ENCODE measurements at regions not wholly inside any gene's neighbourhood (a gene's known extent, or its start where the extent isn't known, plus 50 kb on each side); places are given as distances from the start of the nearest gene placed in this dataset.

DNA sequence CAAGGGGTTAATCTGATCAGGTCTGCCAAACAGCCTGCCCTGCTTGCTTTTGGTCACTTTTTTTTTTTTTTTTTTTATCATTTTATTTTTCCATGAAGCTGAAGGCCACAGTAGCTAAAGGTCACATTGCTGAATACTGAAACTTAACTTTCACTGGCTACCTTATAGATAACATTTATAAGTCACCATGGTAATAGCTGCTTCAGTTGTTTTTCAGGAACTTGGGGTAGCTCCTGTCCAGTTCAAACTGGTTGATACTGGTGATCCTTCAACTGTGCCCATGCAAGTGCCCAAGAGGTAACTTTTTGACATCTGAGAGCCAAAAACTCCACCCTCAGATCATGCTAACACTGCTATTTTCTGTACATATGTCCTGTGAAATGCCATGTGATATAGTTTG is 68.3 kb upstream of the RGS7BP start:
- no peaks in the 10 kb centered on the region for H3K36me3 ChIP-seq (ENCODE audit: control insufficient read depth, insufficient read depth, low read length)
- H3K9me3 ChIP-seq (ENCODE audit: control insufficient read depth, insufficient read depth, low read length): no peaks in the 10 kb centered on the region
- no peaks in the 10 kb centered on the region for H3K27me3 ChIP-seq (ENCODE audit: control insufficient read depth, insufficient read depth, low read length)
- no peak overlapping the region for H3K4me3 ChIP-seq (ENCODE audit: low read depth, low read length)
- H3K4me1 ChIP-seq (ENCODE audit: control insufficient read depth, insufficient read depth, low read length): no peaks in the 10 kb centered on the region
- no peak overlapping the region for H3K27ac ChIP-seq (ENCODE audit: low read depth, low read length)
- DNase-seq (ENCODE audit: low read depth in 4 of 6, low spot score in 6 of 6): no peak

- WGBS (ENCODE audit: insufficient coverage): 50% methylated on average over 1 of the region's 2 CpGs
- Histone ChIP-seq H3K36me3 (ENCODE audit: control insufficient read depth, insufficient read depth, low read length) (no peaks in the 10 kb centered on the region), H3K27me3 (ENCODE audit: control insufficient read depth, insufficient read depth, low read length) (no peaks in the 10 kb centered on the region), H3K27ac (ENCODE audit: low read depth, low read length) (no peak overlapping the region), H3K4me3 (ENCODE audit: low read depth, low read length) (no peak overlapping the region), H3K9me3 (ENCODE audit: control insufficient read depth, insufficient read depth, low read length) (no peaks in the 10 kb centered on the region), H3K4me1 (ENCODE audit: control insufficient read depth, insufficient read depth, low read length) (no peaks in the 10 kb centered on the region)
- peak in 3 of 6 donors; percentile 2 to 23 (median 21) for DNase-seq (ENCODE audit: low read depth in 4 of 6, low spot score in 6 of 6)
Observed at GRCh38 chr5:64451551-64451950, 54.3 kb upstream of the RGS7BP start.

DNA sequence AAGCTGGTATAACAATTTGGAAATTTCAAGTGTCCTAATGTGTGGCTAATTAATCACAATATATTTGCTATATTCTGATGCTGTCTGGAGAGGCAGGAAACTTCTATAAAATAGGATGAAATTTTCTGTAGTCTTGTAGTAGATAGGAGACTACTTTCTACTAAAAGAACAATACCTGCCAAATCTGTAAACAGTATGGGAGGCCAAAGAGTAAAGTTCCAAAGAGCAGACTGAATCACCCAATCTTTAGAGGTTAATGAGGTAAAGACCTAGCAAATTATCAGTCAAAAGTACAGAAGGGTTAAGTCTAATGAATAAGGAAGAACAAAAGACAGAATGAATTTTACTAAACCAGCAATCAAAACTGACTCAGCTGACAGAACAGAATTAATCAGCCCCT is 52.4 kb upstream of the RGS7BP start:
- Histone ChIP-seq H3K9me3 (ENCODE audit: control insufficient read depth, insufficient read depth, low read length) (no peaks in the 10 kb centered on the region), H3K27ac (ENCODE audit: low read depth, low read length) (no peak overlapping the region), H3K4me3 (ENCODE audit: low read depth, low read length) (no peak overlapping the region), H3K4me1 (ENCODE audit: control insufficient read depth, insufficient read depth, low read length) (no peaks in the 10 kb centered on the region), H3K36me3 (ENCODE audit: control insufficient read depth, insufficient read depth, low read length) (no peaks in the 10 kb centered on the region), H3K27me3 (ENCODE audit: control insufficient read depth, insufficient read depth, low read length) (no peaks in the 10 kb centered on the region)
- DNase-seq (ENCODE audit: low read depth in 4 of 6, low spot score in 6 of 6): no peak

Data from spinal cord (tissue), 9 donors.